ENCODE measurements at regions not wholly inside any gene's neighbourhood (a gene's known extent, or its start where the extent isn't known, plus 50 kb on each side); places are given as distances from the start of the nearest gene placed in this dataset.
"Not testable (repeated sequence)": the region's sequence is repeated elsewhere in the genome, so short reads cannot be mapped to it uniquely, and the experiment has no call there.

DNA sequence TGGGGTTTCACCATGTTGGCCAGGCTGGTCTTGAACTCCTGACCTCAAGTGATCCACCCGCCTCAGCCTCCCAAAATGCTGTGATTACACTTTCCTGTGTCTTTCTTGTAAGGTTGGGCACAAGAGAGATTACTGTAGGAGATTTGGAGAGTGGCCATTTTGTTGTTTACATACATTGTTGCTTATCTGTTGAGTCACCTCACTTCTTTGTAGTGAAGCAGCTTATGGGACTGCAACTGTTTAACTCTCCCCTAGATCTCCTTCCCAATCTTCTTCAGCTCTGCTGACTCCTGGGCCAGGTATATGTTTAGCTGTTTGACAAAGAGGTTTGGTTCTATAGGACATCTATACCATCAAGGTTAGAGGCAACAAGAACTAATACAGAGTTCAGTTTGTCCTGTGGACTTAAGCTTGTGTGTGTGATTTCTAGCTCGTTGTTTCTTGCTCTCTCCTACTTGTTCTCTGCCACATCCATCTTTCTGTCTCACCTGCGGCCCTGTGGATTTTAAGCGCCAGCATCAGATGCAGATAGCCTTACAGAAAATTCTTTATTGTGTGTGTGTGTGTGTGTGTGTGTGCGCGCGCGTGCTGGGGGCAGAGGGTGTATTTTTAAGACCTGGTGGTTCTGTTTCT is 95.4 kb downstream of the HAUS1 start:
- Histone ChIP-seq H3K9ac (replicated peaks; ENCODE audit: extremely low read depth, insufficient read depth, low read length) (no peak overlapping the region), H3K4me2 (ENCODE audit: insufficient read depth, low read length) (no peak overlapping the region), H3K36me3 (ENCODE audit: control insufficient read depth in 2 of 2, extremely low read depth in 1 of 2, insufficient read depth in 2 of 2, low read length in 2 of 2) (no peaks in the 10 kb centered on the region), H2AFZ (ENCODE audit: low read depth, low read length) (no peak overlapping the region), H3K79me2 (ENCODE audit: control insufficient read depth, insufficient read depth, low read length) (peaks cover 33% of the 10 kb centered on the region), H3K9me1 (replicated peaks; ENCODE audit: control insufficient read depth, extremely low read depth, insufficient read depth, low read length) (no peaks in the 10 kb centered on the region), H3K27ac (ENCODE audit: insufficient read depth, low read depth, low read length) (peak overlapping the region; percentile 16), H4K20me1 (replicated peaks; ENCODE audit: control insufficient read depth, extremely low read depth, insufficient read depth, low read length) (peaks cover 2% of the 10 kb centered on the region), H3K4me1 (ENCODE audit: control insufficient read depth, extremely low read depth, insufficient read depth, low read length) (peaks cover 5% of the 10 kb centered on the region), H3K9me3 (replicated peaks; ENCODE audit: control insufficient read depth, insufficient read depth, low read length) (no peaks in the 10 kb centered on the region), H3K27me3 (ENCODE audit: control insufficient read depth in 2 of 2, insufficient read depth in 2 of 2, low read length in 2 of 2) (no peaks in the 10 kb centered on the region), H3K4me3 (replicated peaks in 1 of 3; ENCODE audit: insufficient read depth in 1 of 3, low read depth in 1 of 3, low read length in 3 of 3) (no peak overlapping the region)
- dilution Hi-C loops (cut with MboI; ENCODE audit: extremely low pct_ligation_motif_present, low sequenced_read_pairs) (no loop called here), intact Hi-C loops (cut with micrococcal nuclease) (no loop called here)
- DNase-seq (ENCODE audit: low read depth, low spot score): peak; percentile 47
- no TSS peak for BruUV-seq (replicated peaks)
- TF ChIP-seq GATA2 (IDR thresholded peaks at IDR 0.05; ENCODE audit: insufficient read depth, insufficient read length, low read depth, low read length): peak; percentile 48
- peak; percentile 20 for TF ChIP-seq FOS (IDR thresholded peaks at IDR 0.05; ENCODE audit: borderline replicate concordance, insufficient read depth, low read length)
- no peak for TF ChIP-seq JUN (IDR thresholded peaks at IDR 0.05; ENCODE audit: borderline replicate concordance, insufficient read depth, insufficient read length, low read depth)
- ChIA-PET POLR2A (no interaction called here), CTCF (interaction anchor here (0.8 to 6.6 kb wide), 7 partner anchors 10 to 459 kb away, joined by 3 to 49 read pairs (median 5); a partner anchor contains a TSS)
- FAIRE-seq: peak; percentile 37

DNA sequence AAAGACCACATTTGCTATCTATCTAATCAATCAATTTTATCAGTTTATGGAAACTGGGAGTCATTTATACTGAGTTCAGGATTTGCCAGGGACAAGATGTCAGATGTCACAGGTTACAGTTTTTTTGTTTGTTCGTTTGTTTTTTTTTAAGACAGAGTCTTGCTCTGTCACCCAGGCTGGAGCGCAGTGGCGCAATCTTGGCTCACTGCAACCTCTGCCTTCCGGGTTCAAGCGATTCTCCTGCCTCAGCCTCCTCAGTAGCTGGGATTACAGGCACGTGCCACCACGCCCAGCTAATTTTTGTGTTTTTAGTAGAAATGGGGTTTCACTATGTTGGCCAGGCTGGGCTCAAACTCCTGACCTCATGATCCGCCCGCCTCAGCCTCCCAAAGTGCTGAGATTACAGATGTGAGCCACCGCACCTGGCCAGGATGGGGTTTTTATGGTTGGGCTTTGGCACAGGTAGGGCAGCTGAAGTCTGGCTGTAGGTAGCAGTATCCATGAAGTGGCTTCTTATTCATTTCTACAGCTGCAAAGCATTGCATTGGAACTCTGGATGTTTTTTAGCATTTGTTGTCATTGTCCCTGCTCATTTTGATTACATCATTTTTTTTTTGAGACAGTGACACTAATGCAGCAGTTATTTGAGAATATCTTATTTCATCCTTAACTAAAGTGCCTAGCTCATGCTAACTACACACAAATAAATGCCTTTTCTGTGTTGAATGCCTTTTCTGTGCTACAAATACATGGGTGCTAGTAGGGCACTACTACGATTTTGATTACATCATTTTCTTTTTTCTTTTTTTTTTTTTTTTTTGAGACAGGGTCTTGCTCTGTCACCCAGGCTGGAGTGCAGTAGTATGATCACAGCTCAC is 96.2 kb downstream of the HAUS1 start:
- POLR2A ChIA-PET; FAIRE-seq; H4K20me1 ChIP-seq (replicated peaks; ENCODE audit: control insufficient read depth, extremely low read depth, insufficient read depth, low read length); H3K27ac ChIP-seq (ENCODE audit: insufficient read depth, low read depth, low read length); dilution Hi-C loops (cut with MboI; ENCODE audit: extremely low pct_ligation_motif_present, low sequenced_read_pairs); H3K9me3 ChIP-seq (replicated peaks; ENCODE audit: control insufficient read depth, insufficient read depth, low read length); H3K36me3 ChIP-seq (ENCODE audit: control insufficient read depth in 2 of 2, extremely low read depth in 1 of 2, insufficient read depth in 2 of 2, low read length in 2 of 2); DNase-seq (ENCODE audit: low read depth, low spot score); H3K27me3 ChIP-seq (ENCODE audit: control insufficient read depth in 2 of 2, insufficient read depth in 2 of 2, low read length in 2 of 2); H3K9ac ChIP-seq (replicated peaks; ENCODE audit: extremely low read depth, insufficient read depth, low read length); BruUV-seq (replicated peaks); intact Hi-C loops (cut with micrococcal nuclease); H3K9me1 ChIP-seq (replicated peaks; ENCODE audit: control insufficient read depth, extremely low read depth, insufficient read depth, low read length); H2AFZ ChIP-seq (ENCODE audit: low read depth, low read length); H3K4me3 ChIP-seq (replicated peaks in 1 of 3; ENCODE audit: insufficient read depth in 1 of 3, low read depth in 1 of 3, low read length in 3 of 3); H3K4me2 ChIP-seq (ENCODE audit: insufficient read depth, low read length): not testable (repeated sequence)
- Histone ChIP-seq H3K79me2 (ENCODE audit: control insufficient read depth, insufficient read depth, low read length) (peaks cover 29% of the 10 kb centered on the region), H3K4me1 (ENCODE audit: control insufficient read depth, extremely low read depth, insufficient read depth, low read length) (peaks cover 11% of the 10 kb centered on the region)
- CTCF ChIA-PET: interaction anchor here (0.8 to 6.6 kb wide), 5 partner anchors 10 to 458 kb away, joined by 3 to 49 read pairs (median 5); a partner anchor contains a TSS
